OCI-LY3 (cell line): ENCODE measurements at regions not wholly inside any gene's neighbourhood (a gene's known extent, or its start where the extent isn't known, plus 50 kb on each side); places are given as distances from the start of the nearest gene placed in this dataset.

Experiments
- H2AFZ ChIP-seq: fragments of 200-600, 300-600 bp; shearing (Covaris generic); 2 replicates; pipeline ENCODE4 v1.6.0; 2014; ENCODE audit warnings: antibody characterized with exemption, low read depth, low read length
- H3K27ac ChIP-seq: fragments of 200-600, 300-600 bp; sonication (generic); 2 replicates; pipeline ENCODE4 v1.5.1; 2014; ENCODE audit warnings: mild to moderate bottlenecking, low read length, moderate library complexity, mixed read lengths
- H3K27me3 ChIP-seq: fragments of 200-600, 300-600 bp; sonication (generic); 2 replicates; pipeline ENCODE4 v1.6.1; 2014; ENCODE audit warnings: low read depth, low read length, mixed read lengths
- H3K36me3 ChIP-seq: fragments of 200-600, 300-600 bp; sonication (generic); replicated peaks from 2 replicates; pipeline ENCODE3; 2014; ENCODE audit warnings: low read depth, low read length, mixed read lengths
- H3K4me1 ChIP-seq: fragments of 300-600, 200-600 bp; sonication (generic); 2 replicates; pipeline ENCODE4 v1.6.1; 2014; ENCODE audit warnings: low read length, mixed read lengths
- H3K4me2 ChIP-seq: fragments of 200-600, 300-600 bp; sonication (generic); 2 replicates; pipeline ENCODE4 v1.6.1; 2014; ENCODE audit warnings: low read length, mixed read lengths
- H3K4me3 ChIP-seq: fragments of 300-600, 200-600 bp; sonication (generic); 2 replicates; pipeline ENCODE4 v1.5.1; 2014; ENCODE audit warnings: antibody characterized with exemption, mild to moderate bottlenecking, low read length, moderate library complexity
- H3K79me2 ChIP-seq: fragments of 300-600, 200-600 bp; shearing (Covaris generic); 2 replicates; pipeline ENCODE4 v1.6.1; 2014; ENCODE audit warnings: mild to moderate bottlenecking, low read length, mixed read lengths
- H3K9ac ChIP-seq: fragments of 300-600, 200-600 bp; shearing (Covaris generic); 2 replicates; pipeline ENCODE4 v1.6.0; 2014; ENCODE audit warnings: mild to moderate bottlenecking, low read length, moderate library complexity
- H3K9me3 ChIP-seq: fragments of 200-600, 300-600 bp; shearing (Covaris generic); 2 replicates; pipeline ENCODE4 v1.6.1; 2014; ENCODE audit warnings: low read length, mixed read lengths; ENCODE audit not compliant: insufficient read depth
- H4K20me1 ChIP-seq: fragments of 200-600, 300-600 bp; sonication (generic); 2 replicates; pipeline ENCODE4 v1.6.1; 2016; ENCODE audit warnings: low read length, mixed read lengths; ENCODE audit not compliant: insufficient read depth
- CTCF ChIP-seq: fragments of 200-600, 300-600 bp; sonication (generic); IDR thresholded peaks from 2 replicates; pipeline ENCODE4 v1.5.1; 2014; ENCODE audit warnings: antibody characterized with exemption, low read length, low read depth
- EZH2phosphoT487 ChIP-seq: fragments of 200-600 bp; shearing (Covaris generic); IDR thresholded peaks from 2 replicates; pipeline ENCODE4 v1.6.1; 2018; ENCODE audit warnings: antibody characterized with exemption, mixed run types, low read depth

DNA sequence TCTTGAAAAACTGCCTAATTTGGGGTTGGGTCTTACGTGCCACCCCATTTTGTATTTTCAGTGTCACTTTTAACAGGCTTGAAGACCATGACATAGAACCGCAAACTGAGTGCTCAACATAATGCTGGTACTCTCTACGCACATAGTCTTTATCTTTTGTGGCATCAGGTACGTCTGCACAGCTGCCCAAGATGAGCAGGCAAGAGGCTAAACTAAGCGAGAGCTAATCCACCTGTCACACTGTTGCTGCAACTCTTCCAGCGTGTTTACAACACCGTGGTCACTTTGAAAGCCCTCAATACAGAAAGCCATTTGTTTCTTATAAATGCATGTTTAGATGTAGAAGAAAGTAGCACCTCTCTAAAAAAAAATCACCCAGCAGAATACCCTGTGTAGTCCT is 270.0 kb upstream of the TCF4 start:
- no peak overlapping the region for H3K4me3 ChIP-seq
- TF ChIP-seq EZH2phosphoT487 (no peak), CTCF (no peak)
- H3K4me1 ChIP-seq: peaks cover 29% of the 10 kb centered on the region
- H4K20me1 ChIP-seq: no peaks in the 10 kb centered on the region
- H3K36me3 ChIP-seq: no peaks in the 10 kb centered on the region
- no peak overlapping the region for H3K9ac ChIP-seq
- peaks cover 13% of the 10 kb centered on the region for H3K27me3 ChIP-seq
- H3K27ac ChIP-seq: no peak overlapping the region
- no peaks in the 10 kb centered on the region for H3K79me2 ChIP-seq
- no peak overlapping the region for H2AFZ ChIP-seq
- no peak overlapping the region; the same call in 1 of the 2 replicates for H3K4me2 ChIP-seq
- no peaks in the 10 kb centered on the region for H3K9me3 ChIP-seq

DNA sequence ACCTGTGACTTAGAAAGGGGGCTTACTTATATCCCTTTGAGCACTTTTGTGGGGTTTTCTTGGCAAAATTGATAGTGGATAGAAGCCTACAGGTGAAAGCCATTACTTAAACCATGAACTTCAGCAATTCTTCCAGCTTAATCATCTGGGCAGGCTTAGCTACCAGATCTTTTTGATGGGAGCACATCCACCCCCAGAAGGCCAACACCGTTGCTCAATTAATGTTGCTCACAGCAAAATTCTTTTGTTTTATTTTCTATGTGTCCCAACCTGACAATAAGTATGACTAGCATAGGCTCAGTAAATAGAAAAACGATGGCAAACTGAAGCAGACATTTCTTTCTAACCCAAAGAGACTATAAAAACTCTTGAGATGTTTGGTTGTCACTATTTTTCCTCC is 269.4 kb upstream of the TCF4 start:
- H4K20me1 ChIP-seq: no peaks in the 10 kb centered on the region
- H3K27ac ChIP-seq: no peak overlapping the region
- H3K27me3 ChIP-seq: peaks cover 13% of the 10 kb centered on the region
- no peak overlapping the region for H3K4me3 ChIP-seq
- no peaks in the 10 kb centered on the region for H3K9me3 ChIP-seq
- peaks cover 29% of the 10 kb centered on the region for H3K4me1 ChIP-seq
- H3K79me2 ChIP-seq: no peaks in the 10 kb centered on the region
- no peaks in the 10 kb centered on the region for H3K36me3 ChIP-seq
- TF ChIP-seq EZH2phosphoT487 (no peak), CTCF (no peak)
- no peak overlapping the region for H3K9ac ChIP-seq
- H2AFZ ChIP-seq: no peak overlapping the region
- H3K4me2 ChIP-seq: no peak overlapping the region

GRCh38 chr18:55856679-55857078 is 268.7 kb upstream of the TCF4 start:
- Histone ChIP-seq H3K9me3 (no peaks in the 10 kb centered on the region), H3K4me1 (peaks cover 29% of the 10 kb centered on the region), H3K27me3 (peaks cover 13% of the 10 kb centered on the region), H3K4me3 (no peak overlapping the region), H3K27ac (no peak overlapping the region), H3K79me2 (no peaks in the 10 kb centered on the region), H3K9ac (no peak overlapping the region), H2AFZ (no peak overlapping the region), H3K4me2 (no peak overlapping the region), H3K36me3 (no peaks in the 10 kb centered on the region), H4K20me1 (no peaks in the 10 kb centered on the region)
- TF ChIP-seq EZH2phosphoT487 (no peak), CTCF (no peak)

GRCh38 chr18:55856229-55856628 is 268.2 kb upstream of the TCF4 start:
- Histone ChIP-seq H3K4me3 (no peak overlapping the region), H2AFZ (no peak overlapping the region), H4K20me1 (no peaks in the 10 kb centered on the region), H3K36me3 (no peaks in the 10 kb centered on the region), H3K9me3 (no peaks in the 10 kb centered on the region), H3K4me1 (peaks cover 29% of the 10 kb centered on the region), H3K4me2 (no peak overlapping the region), H3K79me2 (no peaks in the 10 kb centered on the region), H3K27ac (no peak overlapping the region), H3K9ac (no peak overlapping the region), H3K27me3 (peaks cover 13% of the 10 kb centered on the region)
- TF ChIP-seq EZH2phosphoT487 (no peak), CTCF (no peak)
